ENCODE measurements at regions not wholly inside any gene's neighbourhood (a gene's known extent, or its start where the extent isn't known, plus 50 kb on each side); places are given as distances from the start of the nearest gene placed in this dataset.

- H3K9me3 ChIP-seq (ENCODE audit: control insufficient read depth in 2 of 2, low read length in 2 of 2) = no peaks in the 10 kb centered on the region
- no peak overlapping the region for H3K9ac ChIP-seq (ENCODE audit: low read length in 2 of 2)
- H3K4me1 ChIP-seq (ENCODE audit: control insufficient read depth, insufficient read depth, low read length) = no peaks in the 10 kb centered on the region
- H3K27ac ChIP-seq (ENCODE audit: low read length) = no peak overlapping the region
- no peaks in the 10 kb centered on the region for H3K27me3 ChIP-seq (ENCODE audit: control insufficient read depth in 1 of 2, insufficient read depth in 2 of 2, low read length in 2 of 2)
- no peaks in the 10 kb centered on the region for H3K36me3 ChIP-seq (ENCODE audit: control insufficient read depth in 2 of 2, insufficient read depth in 2 of 2, low read length in 2 of 2)
- no peak overlapping the region for H3K4me3 ChIP-seq (ENCODE audit: low read length in 2 of 2)
These were observed 559.2 kb downstream of the PSAT1 start for GRCh38 chr9:78856144-78856543.

GRCh38 chr9:78856781-78857180 is 559.9 kb downstream of the PSAT1 start:
- H3K9me3 ChIP-seq (ENCODE audit: control insufficient read depth in 2 of 2, low read length in 2 of 2) = no peaks in the 10 kb centered on the region
- no peaks in the 10 kb centered on the region for H3K4me1 ChIP-seq (ENCODE audit: control insufficient read depth, insufficient read depth, low read length)
- H3K4me3 ChIP-seq (ENCODE audit: low read length in 2 of 2) = no peak overlapping the region
- H3K27me3 ChIP-seq (ENCODE audit: control insufficient read depth in 1 of 2, insufficient read depth in 2 of 2, low read length in 2 of 2) = no peaks in the 10 kb centered on the region
- no peak overlapping the region for H3K27ac ChIP-seq (ENCODE audit: low read length)
- no peak overlapping the region for H3K9ac ChIP-seq (ENCODE audit: low read length in 2 of 2)
- no peaks in the 10 kb centered on the region for H3K36me3 ChIP-seq (ENCODE audit: control insufficient read depth in 2 of 2, insufficient read depth in 2 of 2, low read length in 2 of 2)

- H3K36me3 ChIP-seq (ENCODE audit: control insufficient read depth in 2 of 2, insufficient read depth in 2 of 2, low read length in 2 of 2) = no peaks in the 10 kb centered on the region
- no peak overlapping the region for H3K9ac ChIP-seq (ENCODE audit: low read length in 2 of 2)
- no peak overlapping the region for H3K27ac ChIP-seq (ENCODE audit: low read length)
- H3K4me3 ChIP-seq (ENCODE audit: low read length in 2 of 2) = no peak overlapping the region
- H3K4me1 ChIP-seq (ENCODE audit: control insufficient read depth, insufficient read depth, low read length) = no peaks in the 10 kb centered on the region
- no peaks in the 10 kb centered on the region for H3K27me3 ChIP-seq (ENCODE audit: control insufficient read depth in 1 of 2, insufficient read depth in 2 of 2, low read length in 2 of 2)
- peaks cover 0 to 2% of the 10 kb centered on the region in 2 donors for H3K9me3 ChIP-seq (ENCODE audit: control insufficient read depth in 2 of 2, low read length in 2 of 2)
These were observed 560.7 kb downstream of the PSAT1 start for GRCh38 chr9:78857373-78858225.

- Histone ChIP-seq H3K9ac (ENCODE audit: low read length in 2 of 2) (no peak overlapping the region), H3K27ac (ENCODE audit: low read length) (no peak overlapping the region), H3K4me3 (ENCODE audit: low read length in 2 of 2) (no peak overlapping the region), H3K27me3 (ENCODE audit: control insufficient read depth in 1 of 2, insufficient read depth in 2 of 2, low read length in 2 of 2) (no peaks in the 10 kb centered on the region), H3K36me3 (ENCODE audit: control insufficient read depth in 2 of 2, insufficient read depth in 2 of 2, low read length in 2 of 2) (no peaks in the 10 kb centered on the region), H3K9me3 (ENCODE audit: control insufficient read depth in 2 of 2, low read length in 2 of 2) (peaks cover 0 to 2% of the 10 kb centered on the region in 2 donors), H3K4me1 (ENCODE audit: control insufficient read depth, insufficient read depth, low read length) (no peaks in the 10 kb centered on the region)
These were observed 561.3 kb downstream of the PSAT1 start for GRCh38 chr9:78858266-78858665.

- no peaks in the 10 kb centered on the region for H3K27me3 ChIP-seq (ENCODE audit: control insufficient read depth in 1 of 2, insufficient read depth in 2 of 2, low read length in 2 of 2)
- H3K9me3 ChIP-seq (ENCODE audit: control insufficient read depth in 2 of 2, low read length in 2 of 2) = peaks cover 0 to 2% of the 10 kb centered on the region in 2 donors
- H3K4me3 ChIP-seq (ENCODE audit: low read length in 2 of 2) = no peak overlapping the region
- no peak overlapping the region for H3K27ac ChIP-seq (ENCODE audit: low read length)
- H3K9ac ChIP-seq (ENCODE audit: low read length in 2 of 2) = no peak overlapping the region
- H3K36me3 ChIP-seq (ENCODE audit: control insufficient read depth in 2 of 2, insufficient read depth in 2 of 2, low read length in 2 of 2) = no peaks in the 10 kb centered on the region
- H3K4me1 ChIP-seq (ENCODE audit: control insufficient read depth, insufficient read depth, low read length) = no peaks in the 10 kb centered on the region
These were observed 564.0 kb downstream of the PSAT1 start for GRCh38 chr9:78860801-78861475.

DNA sequence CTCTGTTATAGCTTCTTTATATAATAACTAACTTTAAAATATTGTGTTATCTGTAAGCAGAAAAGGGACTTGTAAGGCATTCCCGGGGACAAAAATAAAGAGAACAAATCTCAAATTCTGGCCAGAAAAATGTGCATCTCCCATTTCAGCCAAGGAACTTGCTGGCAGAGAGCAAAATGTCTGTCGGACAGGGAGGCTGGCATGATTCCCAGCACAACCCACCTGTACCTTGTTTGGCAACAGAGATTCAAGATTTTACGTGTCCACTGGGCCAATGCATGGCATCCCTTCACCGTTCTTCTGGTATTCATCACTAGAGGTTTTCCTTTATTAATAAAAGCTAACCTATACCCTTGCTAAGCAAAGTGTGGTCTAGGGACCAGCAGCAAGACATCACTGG is 566.6 kb downstream of the PSAT1 start:
- Histone ChIP-seq H3K4me3 (ENCODE audit: low read length in 2 of 2) (no peak overlapping the region), H3K27me3 (ENCODE audit: control insufficient read depth in 1 of 2, insufficient read depth in 2 of 2, low read length in 2 of 2) (no peaks in the 10 kb centered on the region), H3K27ac (ENCODE audit: low read length) (no peak overlapping the region), H3K4me1 (ENCODE audit: control insufficient read depth, insufficient read depth, low read length) (no peaks in the 10 kb centered on the region), H3K9ac (ENCODE audit: low read length in 2 of 2) (no peak overlapping the region), H3K9me3 (ENCODE audit: control insufficient read depth in 2 of 2, low read length in 2 of 2) (peaks cover 0 to 2% of the 10 kb centered on the region in 2 donors), H3K36me3 (ENCODE audit: control insufficient read depth in 2 of 2, insufficient read depth in 2 of 2, low read length in 2 of 2) (no peaks in the 10 kb centered on the region)

- Histone ChIP-seq H3K9ac (ENCODE audit: low read length in 2 of 2) (no peak overlapping the region), H3K27ac (ENCODE audit: low read length) (no peak overlapping the region), H3K27me3 (ENCODE audit: control insufficient read depth in 1 of 2, insufficient read depth in 2 of 2, low read length in 2 of 2) (no peaks in the 10 kb centered on the region), H3K9me3 (ENCODE audit: control insufficient read depth in 2 of 2, low read length in 2 of 2) (peaks cover 0 to 2% of the 10 kb centered on the region in 2 donors), H3K4me3 (ENCODE audit: low read length in 2 of 2) (no peak overlapping the region), H3K4me1 (ENCODE audit: control insufficient read depth, insufficient read depth, low read length) (no peaks in the 10 kb centered on the region), H3K36me3 (ENCODE audit: control insufficient read depth in 2 of 2, insufficient read depth in 2 of 2, low read length in 2 of 2) (no peaks in the 10 kb centered on the region)
These were observed 568.8 kb downstream of the PSAT1 start for GRCh38 chr9:78865737-78866136.

- H3K27ac ChIP-seq (ENCODE audit: low read length) = no peak overlapping the region
- H3K9me3 ChIP-seq (ENCODE audit: control insufficient read depth in 2 of 2, low read length in 2 of 2) = peaks cover 0 to 2% of the 10 kb centered on the region in 2 donors
- no peak overlapping the region for H3K9ac ChIP-seq (ENCODE audit: low read length in 2 of 2)
- no peaks in the 10 kb centered on the region for H3K4me1 ChIP-seq (ENCODE audit: control insufficient read depth, insufficient read depth, low read length)
- no peak overlapping the region for H3K4me3 ChIP-seq (ENCODE audit: low read length in 2 of 2)
- H3K36me3 ChIP-seq (ENCODE audit: control insufficient read depth in 2 of 2, insufficient read depth in 2 of 2, low read length in 2 of 2) = no peaks in the 10 kb centered on the region
- no peaks in the 10 kb centered on the region for H3K27me3 ChIP-seq (ENCODE audit: control insufficient read depth in 1 of 2, insufficient read depth in 2 of 2, low read length in 2 of 2)
These were observed 569.5 kb downstream of the PSAT1 start for GRCh38 chr9:78866207-78867132.

GRCh38 chr9:78871086-78871451 is 574.1 kb downstream of the PSAT1 start:
- no peaks in the 10 kb centered on the region for H3K36me3 ChIP-seq (ENCODE audit: control insufficient read depth in 2 of 2, insufficient read depth in 2 of 2, low read length in 2 of 2)
- no peak overlapping the region for H3K27ac ChIP-seq (ENCODE audit: low read length)
- H3K9ac ChIP-seq (ENCODE audit: low read length in 2 of 2) = no peak overlapping the region

DNA sequence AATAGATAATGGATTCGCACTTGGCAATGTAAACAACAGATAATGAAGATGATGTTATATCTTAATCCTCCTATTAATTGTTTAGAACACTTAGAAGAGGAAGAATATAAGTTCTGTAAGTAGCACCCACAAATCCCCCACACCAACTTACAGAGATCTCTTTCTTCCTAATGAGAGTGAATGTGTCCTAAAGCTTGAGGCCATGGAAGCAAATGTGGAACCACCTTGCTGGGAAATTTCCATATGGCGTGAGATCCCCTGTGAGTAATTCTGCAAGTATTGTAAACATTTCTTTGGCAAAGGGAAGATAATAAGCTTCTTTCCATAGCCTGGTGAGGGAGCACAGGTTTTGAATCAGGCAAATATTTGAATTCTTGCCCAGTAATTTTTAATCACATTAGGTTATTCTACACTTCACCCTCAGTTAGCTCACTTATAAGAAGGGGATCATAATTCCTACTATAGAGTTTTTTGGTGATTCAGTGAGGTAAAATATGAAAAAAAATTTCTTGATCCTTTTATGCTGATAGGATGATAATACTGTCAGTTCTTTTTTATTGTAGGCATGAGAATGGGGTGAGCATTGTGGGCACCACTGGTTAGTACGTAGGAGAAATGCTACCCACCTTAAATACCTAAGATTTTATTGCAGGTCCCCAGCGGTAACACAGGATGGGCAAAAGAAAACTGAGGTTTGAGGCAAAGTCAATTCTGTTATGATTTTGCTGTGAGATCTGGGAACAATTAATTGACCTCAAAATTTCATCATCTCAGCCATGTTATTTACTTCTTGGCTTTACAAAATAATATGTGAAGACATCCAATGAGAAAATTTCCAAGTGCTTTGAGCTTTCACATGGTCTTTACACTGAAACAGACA is 574.8 kb downstream of the PSAT1 start:
- no peaks in the 10 kb centered on the region for H3K9me3 ChIP-seq (ENCODE audit: control insufficient read depth in 2 of 2, low read length in 2 of 2)

More at GRCh38 chr9:78871086-78871451, 574.1 kb downstream of the PSAT1 start:
- Histone ChIP-seq H3K4me3 (ENCODE audit: low read length in 2 of 2) (no peak overlapping the region), H3K4me1 (ENCODE audit: control insufficient read depth, insufficient read depth, low read length) (no peaks in the 10 kb centered on the region), H3K27me3 (ENCODE audit: control insufficient read depth in 1 of 2, insufficient read depth in 2 of 2, low read length in 2 of 2) (no peaks in the 10 kb centered on the region), H3K9me3 (ENCODE audit: control insufficient read depth in 2 of 2, low read length in 2 of 2) (no peaks in the 10 kb centered on the region)

More for the DNA sequence above, 574.8 kb downstream of the PSAT1 start:
- Histone ChIP-seq H3K36me3 (ENCODE audit: control insufficient read depth in 2 of 2, insufficient read depth in 2 of 2, low read length in 2 of 2) (no peaks in the 10 kb centered on the region), H3K9ac (ENCODE audit: low read length in 2 of 2) (no peak overlapping the region), H3K4me1 (ENCODE audit: control insufficient read depth, insufficient read depth, low read length) (no peaks in the 10 kb centered on the region), H3K4me3 (ENCODE audit: low read length in 2 of 2) (no peak overlapping the region), H3K27ac (ENCODE audit: low read length) (no peak overlapping the region), H3K27me3 (ENCODE audit: control insufficient read depth in 1 of 2, insufficient read depth in 2 of 2, low read length in 2 of 2) (no peaks in the 10 kb centered on the region)
